A549 (cell line): ENCODE measurements at regions not wholly inside any gene's neighbourhood (a gene's known extent, or its start where the extent isn't known, plus 50 kb on each side); places are given as distances from the start of the nearest gene placed in this dataset.

Source experiments
- ATAC-seq, 2 experiments: fragments of 200-7000 bp in 1 of 2; fragments of >200 bp in 1 of 2; cut with Nextera tagmentation in 1 of 2; cut with Tn5 transposase in 1 of 2; 3 replicates each; pipeline versions ENCODE4 v1.8.0 to v1.9.1; 2018 to 2020; ENCODE audit warnings: mild to moderate bottlenecking in 1 of 2, moderate library complexity in 1 of 2
- CTCF ChIA-PET: fragments of 300-600 bp; sonication (Branson Sonifier 250); formaldehyde crosslinking; extraction: SDS; loops from one replicate; lab custom pipeline; 2021; ENCODE audit warnings: antibody characterized with exemption, inconsistent platforms; lab: Yijun Ruan, JAX
- POLR2A ChIA-PET: fragments of 350-600 bp; formaldehyde crosslinking; extraction: SDS; loops from one replicate; lab custom pipeline; 2021; ENCODE audit warnings: antibody characterized with exemption, inconsistent platforms; lab: Yijun Ruan, JAX
- DNase-seq, 2 experiments: peaks; one replicate each; pipeline versions ENCODE4 v3.0.0 to v3.0.0-alpha.2; 2011 to 2016; ENCODE audit warnings: low read depth in 1 of 2, low spot score in 1 of 2
- FAIRE-seq: peaks from 2 replicates; lab custom pipeline; 2011; peaks lifted over from hg19 to GRCh38; lab: Jason Lieb, UNC
- H3K27ac ChIP-seq, 2 experiments: fragments of >200 bp; sonication (Bioruptor Twin); formaldehyde crosslinking; 3 replicates each; pipeline ENCODE4 v1.5.1; 2016 to 2017
- H3K4me1 ChIP-seq: fragments of >200 bp; sonication (Bioruptor Twin); formaldehyde crosslinking; 3 replicates; pipeline ENCODE4 v1.6.1; 2016
- H3K4me2 ChIP-seq: fragments of >200 bp; sonication (Bioruptor Twin); formaldehyde crosslinking; 3 replicates; pipeline ENCODE4 v1.6.1; 2016
- H3K4me3 ChIP-seq: fragments of >200 bp; sonication (Bioruptor Twin); formaldehyde crosslinking; 3 replicates; pipeline ENCODE4 v1.5.1; 2016
- H3K9me3 ChIP-seq: fragments of >200 bp; sonication (Bioruptor Twin); formaldehyde crosslinking; 3 replicates; pipeline ENCODE4 v1.6.1; 2016
- BHLHE40 ChIP-seq: IDR thresholded peaks from 2 replicates; pipeline ENCODE4 v1.6.1; 2012; ENCODE audit warnings: low read depth, low read length, inconsistent platforms
- CHD4 ChIP-seq: fragments of 200-600 bp; sonication (generic); IDR thresholded peaks from 2 replicates; pipeline ENCODE4 v1.6.1; 2016; ENCODE audit warnings: antibody characterized with exemption, mild to moderate bottlenecking, borderline replicate concordance
- EP300 ChIP-seq, 2 experiments: fragments of >200 bp; sonication (Bioruptor Twin); formaldehyde crosslinking; IDR thresholded peaks; 2 replicates in 1 of 2; 3 replicates in 1 of 2; pipeline ENCODE4 v1.6.1; 2016 to 2017
- ESRRA ChIP-seq: fragments of 150-350 bp; IDR thresholded peaks from 2 replicates; pipeline ENCODE4 v1.6.1; 2014; ENCODE audit warnings: mild to moderate bottlenecking, low read length, borderline replicate concordance
- HEYL ChIP-seq: fragments of 250-450 bp; sonication (Bioruptor Pico); IDR thresholded peaks from 2 replicates; pipeline ENCODE4 v1.8.0; 2021; ENCODE audit warnings: mild to moderate bottlenecking, moderate library complexity
- HOXA7 ChIP-seq: fragments of 250-450 bp; sonication (Bioruptor Pico); IDR thresholded peaks from 2 replicates; pipeline ENCODE4 v1.5.0; 2020; ENCODE audit warnings: mild to moderate bottlenecking, moderate library complexity
- HOXB13 ChIP-seq: fragments of 250-450 bp; sonication (Bioruptor Pico); IDR thresholded peaks from 2 replicates; pipeline ENCODE4 v1.5.0; 2020; ENCODE audit warnings: low read depth, mild to moderate bottlenecking, moderate library complexity
- KDM1A ChIP-seq: fragments of 200-600 bp; sonication (generic); IDR thresholded peaks from 2 replicates; pipeline ENCODE4 v1.6.1; 2016; ENCODE audit warnings: low read depth, mild to moderate bottlenecking
- MAFK ChIP-seq: fragments of 450-650 bp; IDR thresholded peaks from 2 replicates; pipeline ENCODE4 v1.6.1; 2014; ENCODE audit not compliant: partially characterized antibody
- MAZ ChIP-seq: fragments of 150-350 bp; IDR thresholded peaks from 2 replicates; pipeline ENCODE4 v1.6.1; 2014; ENCODE audit warnings: antibody characterized with exemption, low read depth, low read length, borderline replicate concordance
- POLR2A ChIP-seq: IDR thresholded peaks from 2 replicates; pipeline ENCODE4 v1.6.1; 2012; ENCODE audit warnings: mild to moderate bottlenecking, low read length
- POLR2AphosphoS2 ChIP-seq: conservative IDR thresholded peaks from 2 replicates; pipeline ENCODE4 v1.6.1; 2012; ENCODE audit warnings: low read length, improper control_type of control experiment, inconsistent platforms
- RARB ChIP-seq: fragments of 250-450 bp; sonication (Bioruptor Pico); IDR thresholded peaks from 2 replicates; pipeline ENCODE4 v1.8.0; 2021; ENCODE audit warnings: mild to moderate bottlenecking, moderate library complexity
- RCOR1 ChIP-seq: fragments of 150-350 bp; IDR thresholded peaks from 2 replicates; pipeline ENCODE4 v1.6.1; 2014; ENCODE audit warnings: antibody characterized with exemption, low read length, low read depth
- RFX5 ChIP-seq: fragments of 450-650 bp; IDR thresholded peaks from 2 replicates; pipeline ENCODE4 v1.7.1; 2014; ENCODE audit warnings: antibody characterized with exemption, mild to moderate bottlenecking, moderate library complexity
- TP53 ChIP-seq: fragments of 250-450 bp; sonication (Bioruptor Pico); IDR thresholded peaks from 2 replicates; pipeline ENCODE4 v1.5.0; 2021; ENCODE audit warnings: mild to moderate bottlenecking, moderate library complexity
- ZC3H11A ChIP-seq: fragments of 450-650 bp; IDR thresholded peaks from 2 replicates; pipeline ENCODE4 v1.6.1; 2014; ENCODE audit warnings: antibody characterized with exemption, mild to moderate bottlenecking
- ZFP36 ChIP-seq: fragments of 450-650 bp; IDR thresholded peaks from 2 replicates; pipeline ENCODE4 v1.6.1; 2014; ENCODE audit warnings: borderline replicate concordance; ENCODE audit not compliant: partially characterized antibody
- ZSCAN20 ChIP-seq: fragments of 250-450 bp; sonication (Bioruptor Pico); IDR thresholded peaks from 2 replicates; pipeline ENCODE4 v1.8.0; 2022; ENCODE audit warnings: mild to moderate bottlenecking, moderate library complexity
- WGBS: methylation state at CpG from one replicate; pipeline ENCODE4 v1.1.6; 2017; ENCODE audit errors: missing lambda C conversion rate; 5-methylcytosine and 5-hydroxymethylcytosine counted together
- TF ChIP-seq, protein P1 (sequence below): IDR thresholded peaks from 2 replicates; pipeline ENCODE4 v1.6.1; 2012; ENCODE audit warnings: low read depth, borderline replicate concordance
- TF ChIP-seq, protein P2 (sequence below): fragments of 150-350 bp; IDR thresholded peaks from 2 replicates; pipeline ENCODE4 v1.6.1; 2014; ENCODE audit warnings: low read depth, mild to moderate bottlenecking, low read length
- TF ChIP-seq, protein P3 (sequence below): fragments of >200 bp; sonication (Bioruptor Twin); formaldehyde crosslinking; IDR thresholded peaks from 3 replicates; pipeline ENCODE4 v1.6.1; 2016
- TF ChIP-seq, protein P4 (sequence below): IDR thresholded peaks from 2 replicates; pipeline ENCODE4 v1.6.1; 2012
- TF ChIP-seq, protein P5 (sequence below): fragments of >200 bp; sonication (Bioruptor Twin); formaldehyde crosslinking; IDR thresholded peaks from 3 replicates; pipeline ENCODE4 v1.5.1; 2016

DNA sequence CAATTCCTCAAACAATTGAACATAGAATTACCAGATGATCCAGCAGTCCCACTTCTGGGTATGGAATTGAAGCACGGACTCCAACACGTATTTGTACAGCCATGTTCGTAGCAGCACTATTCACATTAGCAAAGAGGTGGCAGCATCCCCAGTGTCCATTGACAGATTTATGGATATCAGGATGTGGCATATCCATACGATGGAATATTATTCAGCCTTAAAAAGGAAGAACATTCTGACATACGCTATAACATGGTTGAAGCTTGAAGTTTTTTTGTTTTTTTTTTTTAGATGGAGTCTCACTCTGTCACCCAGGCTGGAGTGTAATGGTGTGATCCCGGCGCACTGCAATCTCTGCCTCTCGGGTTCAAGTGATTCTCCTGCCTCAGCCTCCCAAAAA is 220.6 kb downstream of the ZIC5 start (continued):
- no peak for TF ChIP-seq RCOR1
- TF ChIP-seq HOXA7 (CRISPR knock-in tag): no peak
- no peak for TF ChIP-seq ZC3H11A
- TF ChIP-seq KDM1A: no peak

DNA sequence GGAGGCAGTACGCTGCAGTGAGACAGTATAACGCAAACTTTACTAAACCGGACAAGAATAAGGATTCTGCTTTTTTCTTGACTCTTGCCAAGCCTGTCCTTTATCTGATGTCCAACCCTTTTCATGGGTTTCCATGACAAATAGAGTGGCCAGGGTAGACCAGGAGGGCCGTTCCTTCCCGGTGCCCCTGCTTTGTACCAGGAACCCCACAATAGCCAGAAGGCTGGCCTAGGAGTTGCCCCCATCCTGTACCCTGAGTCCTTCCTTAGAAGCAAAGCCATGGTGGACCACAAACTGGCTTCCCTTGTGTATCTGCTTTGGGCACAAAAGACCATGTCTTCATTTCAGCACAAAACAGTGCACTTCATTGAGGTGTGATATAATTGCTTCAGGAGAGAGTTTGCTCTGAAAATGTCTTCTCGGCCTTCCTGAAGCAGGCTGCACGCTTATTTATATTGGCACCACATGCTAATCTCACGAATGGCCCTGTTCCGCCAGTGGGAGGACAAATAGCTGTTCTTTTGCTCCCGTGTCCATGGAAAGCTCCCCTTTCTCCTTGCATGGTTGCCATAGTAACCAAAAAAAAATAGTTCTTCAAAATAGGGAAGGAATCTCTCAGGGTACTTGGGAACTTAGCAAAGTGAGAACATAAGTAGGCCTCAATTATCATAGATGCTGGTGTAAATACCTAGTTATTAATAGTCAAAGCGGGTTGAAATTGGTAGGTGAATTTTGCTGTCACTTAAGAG is 222.1 kb downstream of the ZIC5 start:
- Histone ChIP-seq H3K4me2 (no peak overlapping the region), H3K27ac (no peak overlapping the region), H3K9me3 (no peaks in the 10 kb centered on the region), H3K4me1 (no peaks in the 10 kb centered on the region), H3K4me3 (no peak overlapping the region)
- TF ChIP-seq HOXA7 (CRISPR knock-in tag) (no peak), RARB (CRISPR knock-in tag) (no peak), ZFP36 (no peak), MAZ (no peak), POLR2A (no peak), TP53 (CRISPR knock-in tag) (no peak), RFX5 (no peak), ZSCAN20 (CRISPR knock-in tag) (no peak), KDM1A (no peak), BHLHE40 (no peak), MAFK (no peak), POLR2AphosphoS2 (no peak), HOXB13 (CRISPR knock-in tag) (no peak), RCOR1 (no peak)
- TF ChIP-seq, protein P1, sequence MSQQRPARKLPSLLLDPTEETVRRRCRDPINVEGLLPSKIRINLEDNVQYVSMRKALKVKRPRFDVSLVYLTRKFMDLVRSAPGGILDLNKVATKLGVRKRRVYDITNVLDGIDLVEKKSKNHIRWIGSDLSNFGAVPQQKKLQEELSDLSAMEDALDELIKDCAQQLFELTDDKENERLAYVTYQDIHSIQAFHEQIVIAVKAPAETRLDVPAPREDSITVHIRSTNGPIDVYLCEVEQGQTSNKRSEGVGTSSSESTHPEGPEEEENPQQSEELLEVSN: no peak
- TF ChIP-seq, protein P2, sequence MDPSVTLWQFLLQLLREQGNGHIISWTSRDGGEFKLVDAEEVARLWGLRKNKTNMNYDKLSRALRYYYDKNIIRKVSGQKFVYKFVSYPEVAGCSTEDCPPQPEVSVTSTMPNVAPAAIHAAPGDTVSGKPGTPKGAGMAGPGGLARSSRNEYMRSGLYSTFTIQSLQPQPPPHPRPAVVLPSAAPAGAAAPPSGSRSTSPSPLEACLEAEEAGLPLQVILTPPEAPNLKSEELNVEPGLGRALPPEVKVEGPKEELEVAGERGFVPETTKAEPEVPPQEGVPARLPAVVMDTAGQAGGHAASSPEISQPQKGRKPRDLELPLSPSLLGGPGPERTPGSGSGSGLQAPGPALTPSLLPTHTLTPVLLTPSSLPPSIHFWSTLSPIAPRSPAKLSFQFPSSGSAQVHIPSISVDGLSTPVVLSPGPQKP: no peak
- TF ChIP-seq, protein P3, sequence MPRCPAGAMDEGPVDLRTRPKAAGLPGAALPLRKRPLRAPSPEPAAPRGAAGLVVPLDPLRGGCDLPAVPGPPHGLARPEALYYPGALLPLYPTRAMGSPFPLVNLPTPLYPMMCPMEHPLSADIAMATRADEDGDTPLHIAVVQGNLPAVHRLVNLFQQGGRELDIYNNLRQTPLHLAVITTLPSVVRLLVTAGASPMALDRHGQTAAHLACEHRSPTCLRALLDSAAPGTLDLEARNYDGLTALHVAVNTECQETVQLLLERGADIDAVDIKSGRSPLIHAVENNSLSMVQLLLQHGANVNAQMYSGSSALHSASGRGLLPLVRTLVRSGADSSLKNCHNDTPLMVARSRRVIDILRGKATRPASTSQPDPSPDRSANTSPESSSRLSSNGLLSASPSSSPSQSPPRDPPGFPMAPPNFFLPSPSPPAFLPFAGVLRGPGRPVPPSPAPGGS: no peak
- TF ChIP-seq, protein P4, sequence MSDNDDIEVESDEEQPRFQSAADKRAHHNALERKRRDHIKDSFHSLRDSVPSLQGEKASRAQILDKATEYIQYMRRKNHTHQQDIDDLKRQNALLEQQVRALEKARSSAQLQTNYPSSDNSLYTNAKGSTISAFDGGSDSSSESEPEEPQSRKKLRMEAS: no peak
- TF ChIP-seq, protein P5, sequence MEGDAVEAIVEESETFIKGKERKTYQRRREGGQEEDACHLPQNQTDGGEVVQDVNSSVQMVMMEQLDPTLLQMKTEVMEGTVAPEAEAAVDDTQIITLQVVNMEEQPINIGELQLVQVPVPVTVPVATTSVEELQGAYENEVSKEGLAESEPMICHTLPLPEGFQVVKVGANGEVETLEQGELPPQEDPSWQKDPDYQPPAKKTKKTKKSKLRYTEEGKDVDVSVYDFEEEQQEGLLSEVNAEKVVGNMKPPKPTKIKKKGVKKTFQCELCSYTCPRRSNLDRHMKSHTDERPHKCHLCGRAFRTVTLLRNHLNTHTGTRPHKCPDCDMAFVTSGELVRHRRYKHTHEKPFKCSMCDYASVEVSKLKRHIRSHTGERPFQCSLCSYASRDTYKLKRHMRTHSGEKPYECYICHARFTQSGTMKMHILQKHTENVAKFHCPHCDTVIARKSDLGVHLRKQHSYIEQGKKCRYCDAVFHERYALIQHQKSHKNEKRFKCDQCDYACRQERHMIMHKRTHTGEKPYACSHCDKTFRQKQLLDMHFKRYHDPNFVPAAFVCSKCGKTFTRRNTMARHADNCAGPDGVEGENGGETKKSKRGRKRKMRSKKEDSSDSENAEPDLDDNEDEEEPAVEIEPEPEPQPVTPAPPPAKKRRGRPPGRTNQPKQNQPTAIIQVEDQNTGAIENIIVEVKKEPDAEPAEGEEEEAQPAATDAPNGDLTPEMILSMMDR: no peak
- no peak for FAIRE-seq
- no peak for ATAC-seq
- CTCF ChIA-PET: no interaction called here
- POLR2A ChIA-PET: no interaction called here
- DNase-seq: no peak
- WGBS: 86% methylated on average over 11 of the region's 11 CpGs

DNA sequence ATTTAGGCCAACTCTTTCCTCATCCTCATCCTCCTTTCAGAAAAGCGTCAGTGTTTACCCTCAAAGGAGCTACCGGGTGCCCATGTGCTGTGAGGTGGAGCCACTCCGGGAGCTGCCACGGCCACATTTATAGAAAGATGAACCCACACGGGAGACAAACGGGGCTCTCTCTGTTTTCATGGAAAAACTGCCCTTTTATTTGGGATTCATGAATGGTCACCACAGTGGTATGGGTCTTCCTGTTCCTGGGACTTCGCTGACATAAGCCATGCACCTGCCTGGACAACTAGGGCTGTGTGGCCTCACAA is 224.2 kb downstream of the ZIC5 start:
- no peak for ATAC-seq
- Histone ChIP-seq H3K4me1 (no peaks in the 10 kb centered on the region), H3K9me3 (no peaks in the 10 kb centered on the region), H3K4me3 (no peak overlapping the region), H3K27ac (no peak overlapping the region)
- 70% methylated on average over 7 of the region's 7 CpGs for WGBS
- DNase-seq: no peak
- POLR2A ChIA-PET: no interaction called here
- no peak for TF ChIP-seq CHD4
- TF ChIP-seq ESRRA: no peak
- no peak for TF ChIP-seq EP300 (IDR thresholded peaks at IDR 0.05)
- TF ChIP-seq HEYL (CRISPR knock-in tag): no peak
- TF ChIP-seq POLR2AphosphoS2: no peak
- TF ChIP-seq, all 56 proteins: peak for 0
- H3K4me2 ChIP-seq: no peak overlapping the region
- CTCF ChIA-PET: no interaction called here
- FAIRE-seq: no peak
